Lower lobe of right lung (tissue), 2 donors: ENCODE measurements at regions not wholly inside any gene's neighbourhood (a gene's known extent, or its start where the extent isn't known, plus 50 kb on each side); places are given as distances from the start of the nearest gene placed in this dataset.

ENCODE experiments used
- ATAC-seq, 2 donors: fragments of 200-7000 bp; cut with Tn5 transposase; one replicate each; pipeline ENCODE4 v1.9.1; 2020 to 2022; ENCODE audit warnings: mild to moderate bottlenecking in 2 of 2, moderate library complexity in 2 of 2
- DNase-seq: peaks from one replicate; pipeline ENCODE4 v3.0.0-alpha.2; 2020
- H3K27ac ChIP-seq: fragments of 200-600 bp; one replicate; pipeline ENCODE4 v1.8.0; 2022
- H3K27me3 ChIP-seq: fragments of 200-600 bp; one replicate; pipeline ENCODE4 v1.8.0; 2022; ENCODE audit warnings: low read depth
- H3K36me3 ChIP-seq: fragments of 200-600 bp; one replicate; pipeline ENCODE4 v1.8.0; 2022; ENCODE audit warnings: mild to moderate bottlenecking
- H3K4me1 ChIP-seq: fragments of 200-600 bp; one replicate; pipeline ENCODE4 v1.8.0; 2022
- H3K4me3 ChIP-seq: fragments of 200-600 bp; one replicate; pipeline ENCODE4 v1.8.0; 2022; ENCODE audit warnings: mild to moderate bottlenecking
- H3K9me3 ChIP-seq: fragments of 200-600 bp; one replicate; pipeline ENCODE4 v1.8.0; 2022
- CTCF ChIP-seq: fragments of 200-600 bp; IDR thresholded peaks from one replicate; pipeline ENCODE4 v1.8.0; 2022; ENCODE audit warnings: antibody characterized with exemption, mild to moderate bottlenecking
- intact Hi-C: fragments of 100-400 bp; cut with DNase I; formaldehyde crosslinking; loops from one replicate; pipeline ENCODE4 v1.11.0; 2022
- donor health status: DM: no; HTN: yes; CAD: no; lungs with severe emphysema.

GRCh38 chr6:168784426-168784825, 343.4 kb downstream of the SMOC2 start:
- no peaks in the 10 kb centered on the region for H3K4me1 ChIP-seq
- DNase-seq (no peak), ATAC-seq (no peak)
- H3K36me3 ChIP-seq, result no peaks in the 10 kb centered on the region
- intact Hi-C loops, result no loop called here
- H3K27me3 ChIP-seq, result peaks cover 3% of the 10 kb centered on the region
- no peak for TF ChIP-seq CTCF
- no peak overlapping the region for H3K27ac ChIP-seq
- no peaks in the 10 kb centered on the region for H3K9me3 ChIP-seq
- no peak overlapping the region for H3K4me3 ChIP-seq

- TF ChIP-seq CTCF, result no peak
- ATAC-seq, result no peak
- Histone ChIP-seq H3K9me3 (no peaks in the 10 kb centered on the region), H3K27me3 (peaks cover 3% of the 10 kb centered on the region), H3K36me3 (no peaks in the 10 kb centered on the region), H3K27ac (no peak overlapping the region), H3K4me3 (no peak overlapping the region), H3K4me1 (no peaks in the 10 kb centered on the region)
- DNase-seq, result no peak
- intact Hi-C loops, result no loop called here
Measured at GRCh38 chr6:168783720-168784119, 342.7 kb downstream of the SMOC2 start.

DNA sequence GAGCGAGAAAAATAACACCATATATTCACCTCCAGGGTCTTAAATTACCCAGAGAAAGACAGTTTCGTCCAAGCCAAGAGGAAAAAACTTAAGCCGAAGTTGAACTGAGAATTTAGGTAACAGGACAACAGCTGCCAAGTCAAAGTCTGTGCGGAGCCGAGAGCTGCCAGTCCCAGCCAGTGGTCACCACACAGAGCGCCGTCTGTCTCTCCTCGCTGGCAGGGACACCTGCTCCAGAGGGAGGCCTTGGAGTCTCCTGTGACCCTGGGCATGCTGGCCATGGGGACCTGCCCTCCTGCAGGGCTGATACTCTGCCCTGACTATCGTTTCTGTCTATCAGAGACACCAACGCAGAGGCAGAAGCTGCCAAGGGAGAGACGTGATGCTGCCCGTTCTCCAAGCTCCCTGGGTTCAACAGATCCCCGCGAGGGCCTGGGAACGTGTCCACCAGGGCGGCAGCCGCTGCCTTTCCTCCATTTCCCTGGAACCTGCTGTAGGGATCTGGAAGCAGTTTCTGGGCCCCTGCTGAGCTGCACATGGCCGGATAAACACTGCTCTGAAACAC, 341.3 kb downstream of the SMOC2 start:
- no peak overlapping the region for H3K27ac ChIP-seq
- H3K27me3 ChIP-seq, result peaks cover 8% of the 10 kb centered on the region
- H3K4me1 ChIP-seq, result no peaks in the 10 kb centered on the region
- no peaks in the 10 kb centered on the region for H3K9me3 ChIP-seq
- no peaks in the 10 kb centered on the region for H3K36me3 ChIP-seq
- no peak for TF ChIP-seq CTCF
- intact Hi-C loops, result no loop called here
- no peak for ATAC-seq
- H3K4me3 ChIP-seq, result no peak overlapping the region
- no peak for DNase-seq

DNA sequence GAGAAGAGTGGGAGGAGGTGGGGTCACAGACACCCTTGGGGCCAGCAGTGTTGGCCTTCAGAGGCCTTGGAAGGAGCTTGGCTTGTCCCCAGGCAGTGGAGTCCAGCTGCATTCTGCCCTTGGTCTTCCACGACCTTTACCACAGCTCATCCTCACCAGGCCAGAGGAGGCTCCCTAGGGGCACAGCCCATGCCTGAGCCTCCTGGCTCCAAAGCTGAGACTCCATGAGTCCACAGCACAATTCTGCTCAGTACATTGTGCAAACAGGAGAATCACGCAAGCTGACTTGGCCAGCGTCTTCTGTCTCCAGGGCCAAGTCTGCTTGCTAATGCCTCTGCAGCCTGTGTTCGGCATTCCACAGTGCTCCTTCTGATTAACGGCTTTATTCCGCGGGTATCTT, 337.2 kb downstream of the SMOC2 start:
- Histone ChIP-seq H3K4me3 (no peak overlapping the region), H3K9me3 (peaks cover 14% of the 10 kb centered on the region), H3K36me3 (no peaks in the 10 kb centered on the region), H3K27me3 (peaks cover 10% of the 10 kb centered on the region), H3K4me1 (no peaks in the 10 kb centered on the region), H3K27ac (no peak overlapping the region)
- DNase-seq, result no peak
- TF ChIP-seq CTCF, result no peak
- peak; percentile 21 to 73 for ATAC-seq
- intact Hi-C loops, result no loop called here

- no peaks in the 10 kb centered on the region for H3K36me3 ChIP-seq
- no peaks in the 10 kb centered on the region for H3K4me1 ChIP-seq
- peaks cover 22% of the 10 kb centered on the region for H3K9me3 ChIP-seq
- TF ChIP-seq CTCF, result no peak
- intact Hi-C loops, result no loop called here
- no peak overlapping the region for H3K27ac ChIP-seq
- no peak for ATAC-seq
- H3K4me3 ChIP-seq, result no peak overlapping the region
- DNase-seq, result no peak
- H3K27me3 ChIP-seq, result peaks cover 6% of the 10 kb centered on the region
Measured at GRCh38 chr6:168774381-168774780, 333.4 kb downstream of the SMOC2 start.

GRCh38 chr6:168773788-168774187, 332.8 kb downstream of the SMOC2 start:
- no peak for ATAC-seq
- H3K36me3 ChIP-seq, result no peaks in the 10 kb centered on the region
- H3K27ac ChIP-seq, result no peak overlapping the region
- H3K4me3 ChIP-seq, result no peak overlapping the region
- TF ChIP-seq CTCF, result no peak
- H3K9me3 ChIP-seq, result peaks cover 22% of the 10 kb centered on the region
- H3K4me1 ChIP-seq, result no peaks in the 10 kb centered on the region
- intact Hi-C loops, result no loop called here
- DNase-seq, result no peak
- H3K27me3 ChIP-seq, result peaks cover 6% of the 10 kb centered on the region
